Keratinocyte (primary cell): ENCODE measurements at regions not wholly inside any gene's neighbourhood (a gene's known extent, or its start where the extent isn't known, plus 50 kb on each side); places are given as distances from the start of the nearest gene placed in this dataset.

Source experiments
- EZH2 ChIP-seq: IDR thresholded peaks from one replicate; pipeline ENCODE4 v1.6.1; 2012; ENCODE audit warnings: inconsistent platforms, mild to moderate bottlenecking, low read length, moderate library complexity
- TF ChIP-seq, protein P1 (sequence below), 3 experiments: IDR thresholded peaks in 1 of 3; conservative IDR thresholded peaks in 1 of 3; optimal IDR thresholded peaks in 1 of 3; 2 replicates in 2 of 3; 3 replicates in 1 of 3; pipeline versions ENCODE3 to v1.5.1; 2011; ENCODE audit warnings: low read length in 3 of 3, mild to moderate bottlenecking in 3 of 3, moderate library complexity in 2 of 3, control low read depth in 1 of 3, inconsistent platforms in 1 of 3; ENCODE audit not compliant: insufficient read depth in 2 of 3; ENCODE audit errors: extremely low read depth in 1 of 3

DNA sequence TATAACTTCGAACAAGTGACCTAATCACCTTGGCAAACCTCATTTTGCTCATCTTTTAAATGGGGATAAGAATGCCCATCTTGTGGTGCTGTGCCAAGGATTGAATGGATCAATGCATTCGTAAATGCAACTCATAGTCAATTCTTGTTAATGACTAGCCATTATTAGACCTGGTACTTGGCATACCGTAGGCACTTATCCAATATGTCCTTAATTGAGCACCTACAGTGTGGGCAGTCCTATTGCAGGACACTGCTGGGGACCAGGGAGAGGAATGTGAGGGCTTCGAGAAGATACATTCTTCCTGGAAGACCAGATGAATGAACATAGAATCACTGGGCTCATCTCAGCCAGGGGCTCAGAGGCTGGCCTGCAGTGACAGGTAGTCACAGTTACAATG, 177.2 kb upstream of the TLE3 start:
- TF ChIP-seq, protein P1, sequence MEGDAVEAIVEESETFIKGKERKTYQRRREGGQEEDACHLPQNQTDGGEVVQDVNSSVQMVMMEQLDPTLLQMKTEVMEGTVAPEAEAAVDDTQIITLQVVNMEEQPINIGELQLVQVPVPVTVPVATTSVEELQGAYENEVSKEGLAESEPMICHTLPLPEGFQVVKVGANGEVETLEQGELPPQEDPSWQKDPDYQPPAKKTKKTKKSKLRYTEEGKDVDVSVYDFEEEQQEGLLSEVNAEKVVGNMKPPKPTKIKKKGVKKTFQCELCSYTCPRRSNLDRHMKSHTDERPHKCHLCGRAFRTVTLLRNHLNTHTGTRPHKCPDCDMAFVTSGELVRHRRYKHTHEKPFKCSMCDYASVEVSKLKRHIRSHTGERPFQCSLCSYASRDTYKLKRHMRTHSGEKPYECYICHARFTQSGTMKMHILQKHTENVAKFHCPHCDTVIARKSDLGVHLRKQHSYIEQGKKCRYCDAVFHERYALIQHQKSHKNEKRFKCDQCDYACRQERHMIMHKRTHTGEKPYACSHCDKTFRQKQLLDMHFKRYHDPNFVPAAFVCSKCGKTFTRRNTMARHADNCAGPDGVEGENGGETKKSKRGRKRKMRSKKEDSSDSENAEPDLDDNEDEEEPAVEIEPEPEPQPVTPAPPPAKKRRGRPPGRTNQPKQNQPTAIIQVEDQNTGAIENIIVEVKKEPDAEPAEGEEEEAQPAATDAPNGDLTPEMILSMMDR (optimal IDR thresholded peaks at IDR 0.05 in 1 of 3, IDR thresholded peaks at IDR 0.05 in 1 of 3, conservative IDR thresholded peaks at IDR 0.05 in 1 of 3; ENCODE audit: extremely low read depth in 1 of 3, insufficient read depth in 2 of 3, low read length in 3 of 3) = no peak
- no peak for TF ChIP-seq EZH2
